GM12873 (cell line): ENCODE measurements at regions not wholly inside any gene's neighbourhood (a gene's known extent, or its start where the extent isn't known, plus 50 kb on each side); places are given as distances from the start of the nearest gene placed in this dataset.

Experiments
- CTCF ChIP-seq: IDR thresholded peaks from 2 replicates; pipeline ENCODE4 v1.5.1; 2012; ENCODE audit warnings: low read depth, mild to moderate bottlenecking, moderate library complexity, low read length, control low read depth; ENCODE audit not compliant: insufficient read depth; ENCODE audit errors: missing control alignments

- no peak for TF ChIP-seq CTCF
Measured at GRCh38 chr17:79136596-79136995, 62.0 kb downstream of the ENGASE start.
